Neural progenitor cell (in vitro differentiated cells): ENCODE measurements at regions not wholly inside any gene's neighbourhood (a gene's known extent, or its start where the extent isn't known, plus 50 kb on each side); places are given as distances from the start of the nearest gene placed in this dataset.

Experiments
- EZH2 ChIP-seq: fragments of 200-600 bp; sonication (generic); IDR thresholded peaks from 2 replicates; pipeline ENCODE4 v1.6.1; 2017; ENCODE audit warnings: antibody characterized with exemption, mild to moderate bottlenecking, moderate library complexity
- EZH2phosphoT487 ChIP-seq: fragments of 200-600 bp; sonication (generic); IDR thresholded peaks from 2 replicates; pipeline ENCODE4 v1.6.1; 2017; ENCODE audit warnings: antibody characterized with exemption
- TF ChIP-seq, protein P1 (sequence below): fragments of 200-600 bp; sonication (generic); IDR thresholded peaks from 2 replicates; pipeline ENCODE4 v1.5.1; 2017; ENCODE audit warnings: antibody characterized with exemption, mild to moderate bottlenecking

DNA sequence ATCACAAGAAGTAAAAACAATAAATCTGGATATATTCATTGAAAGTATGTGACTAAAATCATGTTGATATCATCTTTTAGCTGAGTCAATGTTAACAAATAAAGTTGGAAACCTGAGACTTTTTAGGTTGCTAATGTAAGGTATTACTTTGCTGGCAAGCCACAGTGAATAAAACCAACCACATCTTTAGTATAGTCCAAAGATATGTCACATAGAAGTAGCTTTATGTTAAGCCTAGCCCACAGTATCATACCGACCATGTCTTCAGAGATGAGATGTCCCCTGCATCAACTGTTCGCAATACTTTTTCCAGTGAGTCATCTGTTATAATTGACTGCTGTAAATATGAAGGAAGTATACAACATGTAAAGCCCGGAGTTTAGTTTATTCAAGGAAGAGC is 107.6 kb upstream of the MCHR2 start:
- TF ChIP-seq, protein P1, sequence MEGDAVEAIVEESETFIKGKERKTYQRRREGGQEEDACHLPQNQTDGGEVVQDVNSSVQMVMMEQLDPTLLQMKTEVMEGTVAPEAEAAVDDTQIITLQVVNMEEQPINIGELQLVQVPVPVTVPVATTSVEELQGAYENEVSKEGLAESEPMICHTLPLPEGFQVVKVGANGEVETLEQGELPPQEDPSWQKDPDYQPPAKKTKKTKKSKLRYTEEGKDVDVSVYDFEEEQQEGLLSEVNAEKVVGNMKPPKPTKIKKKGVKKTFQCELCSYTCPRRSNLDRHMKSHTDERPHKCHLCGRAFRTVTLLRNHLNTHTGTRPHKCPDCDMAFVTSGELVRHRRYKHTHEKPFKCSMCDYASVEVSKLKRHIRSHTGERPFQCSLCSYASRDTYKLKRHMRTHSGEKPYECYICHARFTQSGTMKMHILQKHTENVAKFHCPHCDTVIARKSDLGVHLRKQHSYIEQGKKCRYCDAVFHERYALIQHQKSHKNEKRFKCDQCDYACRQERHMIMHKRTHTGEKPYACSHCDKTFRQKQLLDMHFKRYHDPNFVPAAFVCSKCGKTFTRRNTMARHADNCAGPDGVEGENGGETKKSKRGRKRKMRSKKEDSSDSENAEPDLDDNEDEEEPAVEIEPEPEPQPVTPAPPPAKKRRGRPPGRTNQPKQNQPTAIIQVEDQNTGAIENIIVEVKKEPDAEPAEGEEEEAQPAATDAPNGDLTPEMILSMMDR: no peak
- no peak for TF ChIP-seq EZH2
- TF ChIP-seq EZH2phosphoT487: no peak
